Subcutaneous abdominal adipose tissue (tissue), 5 donors: ENCODE measurements at regions not wholly inside any gene's neighbourhood (a gene's known extent, or its start where the extent isn't known, plus 50 kb on each side); places are given as distances from the start of the nearest gene placed in this dataset.

Source experiments
- H3K27ac ChIP-seq: one replicate; pipeline ENCODE4 v1.7.0; 2013; ENCODE audit warnings: low read depth, mild to moderate bottlenecking, inconsistent platforms, low read length, moderate library complexity
- H3K27me3 ChIP-seq, 5 donors: one replicate each; pipeline ENCODE4 v1.7.0; 2013; ENCODE audit warnings: low read length in 5 of 5, inconsistent platforms in 1 of 5; ENCODE audit not compliant: control insufficient read depth in 5 of 5, insufficient read depth in 4 of 5
- H3K36me3 ChIP-seq, 5 donors: one replicate each; pipeline ENCODE4 v1.7.0; 2013; ENCODE audit warnings: low read length in 5 of 5; ENCODE audit not compliant: control insufficient read depth in 5 of 5, insufficient read depth in 5 of 5
- H3K4me1 ChIP-seq, 5 donors: one replicate each; pipeline ENCODE4 v1.7.0; 2013; ENCODE audit warnings: low read length in 5 of 5, mild to moderate bottlenecking in 3 of 5, moderate library complexity in 1 of 5; ENCODE audit not compliant: control insufficient read depth in 5 of 5, insufficient read depth in 5 of 5
- H3K4me3 ChIP-seq, 5 donors: one replicate each; pipeline ENCODE4 v1.7.0; 2013; ENCODE audit warnings: low read length in 5 of 5, low read depth in 1 of 5
- H3K9ac ChIP-seq, 5 donors: one replicate each; pipeline ENCODE4 v1.7.0; 2013; ENCODE audit warnings: low read length in 5 of 5, mild to moderate bottlenecking in 4 of 5, moderate library complexity in 3 of 5
- H3K9me3 ChIP-seq, 5 donors: one replicate each; pipeline ENCODE4 v1.7.0; 2013; ENCODE audit warnings: low read length in 5 of 5; ENCODE audit not compliant: control insufficient read depth in 5 of 5
- donor health status: healthy.
- donor health status: healthy.
- donor health status: healthy.
- donor health status: healthy.
- donor health status: healthy.

- Histone ChIP-seq H3K27ac (no peak overlapping the region), H3K4me1 (peaks cover 0 to 21% (median 16%) of the 10 kb centered on the region in 5 donors), H3K9me3 (peaks cover 0 to 16% (median 13%) of the 10 kb centered on the region in 5 donors), H3K4me3 (no peak overlapping the region), H3K27me3 (no peaks in the 10 kb centered on the region), H3K9ac (no peak overlapping the region), H3K36me3 (peaks cover 0 to 9% (median 6%) of the 10 kb centered on the region in 5 donors)
These were observed 88.4 kb downstream of the CTTN start for GRCh38 chr11:70486731-70487130.

GRCh38 chr11:70487160-70487559 is 88.8 kb downstream of the CTTN start:
- peaks cover 0 to 9% (median 6%) of the 10 kb centered on the region in 5 donors for H3K36me3 ChIP-seq
- H3K4me1 ChIP-seq: peaks cover 0 to 18% (median 14%) of the 10 kb centered on the region in 5 donors
- H3K27me3 ChIP-seq: no peaks in the 10 kb centered on the region
- no peak overlapping the region for H3K27ac ChIP-seq
- no peak overlapping the region for H3K4me3 ChIP-seq
- no peak overlapping the region for H3K9ac ChIP-seq
- peaks cover 0 to 20% (median 14%) of the 10 kb centered on the region in 5 donors for H3K9me3 ChIP-seq

- Histone ChIP-seq H3K4me1 (peaks cover 0 to 17% (median 14%) of the 10 kb centered on the region in 5 donors), H3K27me3 (no peaks in the 10 kb centered on the region), H3K36me3 (peaks cover 0 to 9% (median 6%) of the 10 kb centered on the region in 5 donors), H3K4me3 (no peak overlapping the region), H3K27ac (no peak overlapping the region), H3K9me3 (peaks cover 0 to 20% (median 17%) of the 10 kb centered on the region in 5 donors), H3K9ac (no peak overlapping the region)
These were observed 89.4 kb downstream of the CTTN start for GRCh38 chr11:70487756-70488155.

GRCh38 chr11:70488171-70488703 is 89.9 kb downstream of the CTTN start:
- Histone ChIP-seq H3K27me3 (no peaks in the 10 kb centered on the region), H3K4me1 (peaks cover 0 to 14% (median 12%) of the 10 kb centered on the region in 5 donors), H3K36me3 (peaks cover 0 to 9% (median 6%) of the 10 kb centered on the region in 5 donors), H3K9ac (no peak overlapping the region), H3K9me3 (peaks cover 0 to 20% (median 17%) of the 10 kb centered on the region in 5 donors), H3K27ac (no peak overlapping the region), H3K4me3 (no peak overlapping the region)

- Histone ChIP-seq H3K4me3 (no peak overlapping the region), H3K4me1 (peaks cover 0 to 14% (median 12%) of the 10 kb centered on the region in 5 donors), H3K9ac (no peak overlapping the region), H3K27me3 (no peaks in the 10 kb centered on the region), H3K9me3 (peaks cover 0 to 20% (median 17%) of the 10 kb centered on the region in 5 donors), H3K36me3 (peaks cover 0 to 9% (median 6%) of the 10 kb centered on the region in 5 donors), H3K27ac (no peak overlapping the region)
These were observed 90.9 kb downstream of the CTTN start for GRCh38 chr11:70489276-70489675.

- Histone ChIP-seq H3K27ac (no peak overlapping the region), H3K9me3 (peaks cover 0 to 20% (median 17%) of the 10 kb centered on the region in 5 donors), H3K4me1 (peaks cover 0 to 18% (median 15%) of the 10 kb centered on the region in 5 donors), H3K27me3 (no peaks in the 10 kb centered on the region), H3K4me3 (peak overlapping the region in 2 of 5 donors; percentile 0 to 38), H3K36me3 (peaks cover 0 to 9% (median 0%) of the 10 kb centered on the region in 5 donors), H3K9ac (no peak overlapping the region)
These were observed 91.9 kb downstream of the CTTN start for GRCh38 chr11:70490208-70490607.

GRCh38 chr11:70490723-70491558 is 92.6 kb downstream of the CTTN start:
- peaks cover 0 to 20% (median 17%) of the 10 kb centered on the region in 5 donors for H3K9me3 ChIP-seq
- H3K27ac ChIP-seq: no peak overlapping the region
- no peaks in the 10 kb centered on the region for H3K27me3 ChIP-seq
- no peak overlapping the region for H3K9ac ChIP-seq
- H3K4me3 ChIP-seq: peak overlapping the region in 2 of 5 donors; percentile 0 to 38
- H3K36me3 ChIP-seq: peaks cover 0 to 6% (median 0%) of the 10 kb centered on the region in 5 donors
- H3K4me1 ChIP-seq: peaks cover 0 to 18% (median 15%) of the 10 kb centered on the region in 5 donors

- Histone ChIP-seq H3K9me3 (peaks cover 0 to 20% (median 17%) of the 10 kb centered on the region in 5 donors), H3K4me3 (no peak overlapping the region), H3K9ac (no peak overlapping the region), H3K4me1 (peaks cover 0 to 18% (median 15%) of the 10 kb centered on the region in 5 donors), H3K36me3 (peaks cover 0 to 6% (median 0%) of the 10 kb centered on the region in 5 donors), H3K27ac (no peak overlapping the region), H3K27me3 (no peaks in the 10 kb centered on the region)
These were observed 93.6 kb downstream of the CTTN start for GRCh38 chr11:70491696-70492472.

- Histone ChIP-seq H3K27ac (no peak overlapping the region), H3K4me3 (no peak overlapping the region), H3K9ac (no peak overlapping the region), H3K9me3 (peaks cover 0 to 20% (median 17%) of the 10 kb centered on the region in 5 donors), H3K4me1 (peaks cover 0 to 23% (median 17%) of the 10 kb centered on the region in 5 donors), H3K27me3 (no peaks in the 10 kb centered on the region), H3K36me3 (no peaks in the 10 kb centered on the region)
These were observed 94.8 kb downstream of the CTTN start for GRCh38 chr11:70493089-70493474.
